SK-N-SH treated with all-trans-retinoic acid at 6 μM for 48 hours (cell line): ENCODE measurements at regions not wholly inside any gene's neighbourhood (a gene's known extent, or its start where the extent isn't known, plus 50 kb on each side); places are given as distances from the start of the nearest gene placed in this dataset.

Source experiments
- ARNTL ChIP-seq: fragments of 450-650 bp; formaldehyde crosslinking; IDR thresholded peaks from 2 replicates; pipeline ENCODE4 v1.5.0; 2020; ENCODE audit warnings: low read depth, mild to moderate bottlenecking, moderate library complexity, borderline replicate concordance
- CSDC2 ChIP-seq: fragments of 250-450 bp; sonication (Bioruptor Pico); IDR thresholded peaks from 2 replicates; pipeline ENCODE4 v1.5.0; 2020; ENCODE audit warnings: mild to moderate bottlenecking, moderate library complexity
- PPARA ChIP-seq: fragments of 250-450 bp; sonication (Bioruptor Pico); IDR thresholded peaks from 2 replicates; pipeline ENCODE4 v1.5.0; 2020; ENCODE audit warnings: mild to moderate bottlenecking, borderline replicate concordance
- RARB ChIP-seq: fragments of 250-450 bp; sonication (Bioruptor Pico); IDR thresholded peaks from 2 replicates; pipeline ENCODE4 v1.8.0; 2021; ENCODE audit warnings: mild to moderate bottlenecking, moderate library complexity
- ZFP3 ChIP-seq: fragments of 250-450 bp; sonication (Bioruptor Pico); IDR thresholded peaks from 2 replicates; pipeline ENCODE4 v1.5.0; 2020; ENCODE audit warnings: mild to moderate bottlenecking, moderate library complexity
- TF ChIP-seq, protein P1 (sequence below): fragments of 250-450 bp; sonication (Bioruptor Pico); IDR thresholded peaks from 2 replicates; pipeline ENCODE4 v1.8.0; 2021; ENCODE audit warnings: low read depth, mild to moderate bottlenecking, moderate library complexity, borderline replicate concordance
- TF ChIP-seq, protein P2 (sequence below): fragments of 250-450 bp; sonication (Bioruptor Pico); IDR thresholded peaks from 2 replicates; pipeline ENCODE4 v1.8.0; 2020; ENCODE audit warnings: mild to moderate bottlenecking, moderate library complexity, borderline replicate concordance

DNA sequence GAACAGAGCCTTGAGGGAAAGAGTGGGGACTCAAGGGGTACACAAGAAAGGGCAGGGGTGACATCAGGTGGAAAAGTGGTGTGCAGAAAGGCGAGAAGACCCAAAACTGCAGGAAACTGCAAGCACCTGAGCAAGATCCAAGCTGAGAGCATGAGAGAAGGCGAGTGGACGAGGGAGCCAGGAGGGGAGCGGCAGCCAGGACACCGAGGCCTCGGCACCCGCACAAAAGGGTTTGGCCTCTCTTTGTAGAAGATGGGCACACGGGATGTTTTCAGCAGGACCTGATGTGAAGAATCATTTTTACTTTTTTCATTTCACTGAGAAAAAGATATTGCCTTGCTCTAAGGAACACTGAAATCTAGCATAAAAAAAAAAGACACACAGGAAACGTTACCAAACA, 82.1 kb upstream of the FOXQ1 start:
- TF ChIP-seq RARB (CRISPR knock-in tag) = no peak
- TF ChIP-seq, protein P1, sequence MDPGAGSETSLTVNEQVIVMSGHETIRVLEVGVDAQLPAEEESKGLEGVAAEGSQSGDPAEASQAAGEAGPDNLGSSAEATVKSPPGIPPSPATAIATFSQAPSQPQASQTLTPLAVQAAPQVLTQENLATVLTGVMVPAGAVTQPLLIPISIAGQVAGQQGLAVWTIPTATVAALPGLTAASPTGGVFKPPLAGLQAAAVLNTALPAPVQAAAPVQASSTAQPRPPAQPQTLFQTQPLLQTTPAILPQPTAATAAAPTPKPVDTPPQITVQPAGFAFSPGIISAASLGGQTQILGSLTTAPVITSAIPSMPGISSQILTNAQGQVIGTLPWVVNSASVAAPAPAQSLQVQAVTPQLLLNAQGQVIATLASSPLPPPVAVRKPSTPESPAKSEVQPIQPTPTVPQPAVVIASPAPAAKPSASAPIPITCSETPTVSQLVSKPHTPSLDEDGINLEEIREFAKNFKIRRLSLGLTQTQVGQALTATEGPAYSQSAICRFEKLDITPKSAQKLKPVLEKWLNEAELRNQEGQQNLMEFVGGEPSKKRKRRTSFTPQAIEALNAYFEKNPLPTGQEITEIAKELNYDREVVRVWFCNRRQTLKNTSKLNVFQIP (CRISPR knock-in tag) = no peak
- TF ChIP-seq ZFP3 (CRISPR knock-in tag) = no peak
- TF ChIP-seq ARNTL (CRISPR knock-in tag) = no peak
- no peak for TF ChIP-seq CSDC2 (CRISPR knock-in tag)
- TF ChIP-seq PPARA (CRISPR knock-in tag) = no peak
- TF ChIP-seq, protein P2, sequence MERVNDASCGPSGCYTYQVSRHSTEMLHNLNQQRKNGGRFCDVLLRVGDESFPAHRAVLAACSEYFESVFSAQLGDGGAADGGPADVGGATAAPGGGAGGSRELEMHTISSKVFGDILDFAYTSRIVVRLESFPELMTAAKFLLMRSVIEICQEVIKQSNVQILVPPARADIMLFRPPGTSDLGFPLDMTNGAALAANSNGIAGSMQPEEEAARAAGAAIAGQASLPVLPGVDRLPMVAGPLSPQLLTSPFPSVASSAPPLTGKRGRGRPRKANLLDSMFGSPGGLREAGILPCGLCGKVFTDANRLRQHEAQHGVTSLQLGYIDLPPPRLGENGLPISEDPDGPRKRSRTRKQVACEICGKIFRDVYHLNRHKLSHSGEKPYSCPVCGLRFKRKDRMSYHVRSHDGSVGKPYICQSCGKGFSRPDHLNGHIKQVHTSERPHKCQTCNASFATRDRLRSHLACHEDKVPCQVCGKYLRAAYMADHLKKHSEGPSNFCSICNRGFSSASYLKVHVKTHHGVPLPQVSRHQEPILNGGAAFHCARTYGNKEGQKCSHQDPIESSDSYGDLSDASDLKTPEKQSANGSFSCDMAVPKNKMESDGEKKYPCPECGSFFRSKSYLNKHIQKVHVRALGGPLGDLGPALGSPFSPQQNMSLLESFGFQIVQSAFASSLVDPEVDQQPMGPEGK = no peak
